PC-9 (cell line): ENCODE measurements at regions not wholly inside any gene's neighbourhood (a gene's known extent, or its start where the extent isn't known, plus 50 kb on each side); places are given as distances from the start of the nearest gene placed in this dataset.

Source experiments
- BruUV-seq: library from RNA; stranded (reverse); fragments of 400-500 nt; replicated peaks from 2 replicates; lab custom pipeline; 2021; lab: Mats Ljungman, UMichigan
- CTCF ChIA-PET: fragments of 300-600 bp; sonication (Branson Sonifier 250); formaldehyde crosslinking; loops from one replicate; lab custom pipeline; 2022; ENCODE audit warnings: antibody characterized with exemption; lab: Charles Lee
- POLR2A ChIA-PET: fragments of 300-600 bp; sonication (Branson Sonifier 250); formaldehyde crosslinking; loops from one replicate; lab custom pipeline; 2022; ENCODE audit warnings: antibody characterized with exemption; ENCODE audit not compliant: unreplicated experiment; lab: Charles Lee
- DNase-seq, 2 experiments: peaks; one replicate each; pipeline versions ENCODE4 v3.0.0 to v3.0.0-alpha.2; 2015 to 2022; ENCODE audit warnings: mixed read lengths in 1 of 2
- H2AFZ ChIP-seq: fragments of 200-600 bp; sonication (generic); 2 replicates; pipeline ENCODE4 v1.8.1; 2017; ENCODE audit warnings: antibody characterized with exemption
- H3F3A ChIP-seq: fragments of 200-600 bp; sonication (generic); 2 replicates; pipeline ENCODE4 v1.8.1; 2017; ENCODE audit warnings: antibody characterized with exemption, mild to moderate bottlenecking, low read depth; ENCODE audit not compliant: insufficient read depth
- H3K27ac ChIP-seq: fragments of 200-600 bp; sonication (generic); 2 replicates; pipeline ENCODE4 v1.6.1; 2016; ENCODE audit warnings: mixed run types
- H3K27me3 ChIP-seq: fragments of 200-600 bp; sonication (generic); 2 replicates; pipeline ENCODE4 v1.6.1; 2016; ENCODE audit warnings: low read depth, mixed run types; ENCODE audit not compliant: insufficient read depth
- H3K36me3 ChIP-seq: fragments of 200-600 bp; sonication (generic); 2 replicates; pipeline ENCODE4 v1.6.1; 2016; ENCODE audit warnings: low read depth, mixed run types
- H3K4me1 ChIP-seq: fragments of 200-600 bp; sonication (generic); replicated peaks from 2 replicates; pipeline ENCODE4 v1.6.1; 2016; ENCODE audit warnings: mixed run types; ENCODE audit not compliant: insufficient read depth
- H3K4me2 ChIP-seq: fragments of 200-600 bp; sonication (generic); 2 replicates; pipeline ENCODE4 v1.6.1; 2017; ENCODE audit warnings: mixed run types
- H3K4me3 ChIP-seq: fragments of 200-600 bp; sonication (generic); 2 replicates; pipeline ENCODE4 v1.6.1; 2016; ENCODE audit warnings: mixed run types
- H3K79me2 ChIP-seq: fragments of 200-600 bp; sonication (generic); 2 replicates; pipeline ENCODE4 v1.6.1; 2017; ENCODE audit warnings: low read depth, mixed run types
- H3K9me2 ChIP-seq: fragments of 200-600 bp; sonication (generic); 2 replicates; pipeline ENCODE4 v1.8.1; 2017; ENCODE audit warnings: mild to moderate bottlenecking; ENCODE audit not compliant: insufficient read depth
- H3K9me3 ChIP-seq: fragments of 200-600 bp; sonication (generic); 2 replicates; pipeline ENCODE4 v1.8.1; 2016; ENCODE audit warnings: low read depth; ENCODE audit not compliant: insufficient read depth
- H4K20me1 ChIP-seq: fragments of 200-600 bp; sonication (generic); 2 replicates; pipeline ENCODE4 v1.8.1; 2017; ENCODE audit not compliant: insufficient read depth
- EZH2 ChIP-seq: fragments of 200-600 bp; sonication (generic); IDR thresholded peaks from 2 replicates; pipeline ENCODE4 v1.8.0; 2017; ENCODE audit warnings: antibody characterized with exemption, low read depth
- intact Hi-C: fragments of 100-400 bp; cut with micrococcal nuclease; formaldehyde crosslinking; loops from one replicate; pipeline ENCODE4 v1.10.0; 2022; ENCODE audit not compliant: unreplicated experiment
- TF ChIP-seq, protein P1 (sequence below): fragments of 200-600 bp; sonication (generic); conservative IDR thresholded peaks from 2 replicates; pipeline ENCODE4 v1.6.1; 2017; ENCODE audit warnings: mixed run types, antibody characterized with exemption, mild to moderate bottlenecking, moderate library complexity

DNA sequence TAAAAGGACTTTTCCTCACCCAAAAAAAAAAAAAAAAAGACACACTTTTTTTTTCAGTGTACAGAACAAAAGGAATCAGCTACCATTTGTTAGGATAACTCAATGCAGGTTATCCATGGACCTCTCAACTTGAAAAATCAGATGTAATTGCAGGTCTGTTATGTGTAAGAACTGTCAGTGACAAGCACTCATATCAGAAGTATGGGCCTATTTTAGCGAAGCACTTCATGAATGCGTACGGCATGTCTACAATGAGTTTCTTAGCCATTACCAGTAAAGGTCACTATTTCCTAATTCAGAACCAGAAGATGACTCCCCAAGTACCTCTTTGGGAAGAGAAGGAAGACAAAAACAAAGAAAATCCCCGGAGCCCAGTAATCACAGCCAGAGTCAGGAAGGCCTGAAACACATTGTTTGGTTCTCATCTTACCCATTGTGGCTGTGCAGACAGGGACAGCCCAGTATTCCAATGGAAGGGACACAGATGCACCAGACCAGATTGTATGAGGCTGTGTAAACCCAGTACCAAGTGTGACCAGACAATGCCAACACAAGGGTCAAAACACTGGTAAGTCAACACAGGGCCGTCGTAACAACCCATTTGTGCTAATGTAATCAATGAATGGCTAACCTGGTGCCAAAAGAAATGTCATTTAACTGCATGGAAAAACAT, 188.0 kb downstream of the PMP22 start:
- Histone ChIP-seq H3K27ac (no peak overlapping the region), H4K20me1 (no peaks in the 10 kb centered on the region), H3K4me1 (no peaks in the 10 kb centered on the region), H3K9me2 (no peaks in the 10 kb centered on the region), H3K79me2 (no peaks in the 10 kb centered on the region), H3K4me2 (no peak overlapping the region), H3F3A (no peaks in the 10 kb centered on the region), H3K36me3 (no peaks in the 10 kb centered on the region), H2AFZ (no peak overlapping the region), H3K4me3 (no peak overlapping the region), H3K9me3 (no peaks in the 10 kb centered on the region), H3K27me3 (peaks cover 9% of the 10 kb centered on the region)
- intact Hi-C loops: no loop called here
- BruUV-seq: no TSS peak
- ChIA-PET POLR2A (no interaction called here), CTCF (interaction anchor here (0.6 kb wide), 1 partner anchor 206 kb away, joined by 11 read pairs; no protein-coding TSS in a partner anchor)
- TF ChIP-seq EZH2: no peak
- TF ChIP-seq, protein P1, sequence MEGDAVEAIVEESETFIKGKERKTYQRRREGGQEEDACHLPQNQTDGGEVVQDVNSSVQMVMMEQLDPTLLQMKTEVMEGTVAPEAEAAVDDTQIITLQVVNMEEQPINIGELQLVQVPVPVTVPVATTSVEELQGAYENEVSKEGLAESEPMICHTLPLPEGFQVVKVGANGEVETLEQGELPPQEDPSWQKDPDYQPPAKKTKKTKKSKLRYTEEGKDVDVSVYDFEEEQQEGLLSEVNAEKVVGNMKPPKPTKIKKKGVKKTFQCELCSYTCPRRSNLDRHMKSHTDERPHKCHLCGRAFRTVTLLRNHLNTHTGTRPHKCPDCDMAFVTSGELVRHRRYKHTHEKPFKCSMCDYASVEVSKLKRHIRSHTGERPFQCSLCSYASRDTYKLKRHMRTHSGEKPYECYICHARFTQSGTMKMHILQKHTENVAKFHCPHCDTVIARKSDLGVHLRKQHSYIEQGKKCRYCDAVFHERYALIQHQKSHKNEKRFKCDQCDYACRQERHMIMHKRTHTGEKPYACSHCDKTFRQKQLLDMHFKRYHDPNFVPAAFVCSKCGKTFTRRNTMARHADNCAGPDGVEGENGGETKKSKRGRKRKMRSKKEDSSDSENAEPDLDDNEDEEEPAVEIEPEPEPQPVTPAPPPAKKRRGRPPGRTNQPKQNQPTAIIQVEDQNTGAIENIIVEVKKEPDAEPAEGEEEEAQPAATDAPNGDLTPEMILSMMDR: no peak
- no peak for DNase-seq

DNA sequence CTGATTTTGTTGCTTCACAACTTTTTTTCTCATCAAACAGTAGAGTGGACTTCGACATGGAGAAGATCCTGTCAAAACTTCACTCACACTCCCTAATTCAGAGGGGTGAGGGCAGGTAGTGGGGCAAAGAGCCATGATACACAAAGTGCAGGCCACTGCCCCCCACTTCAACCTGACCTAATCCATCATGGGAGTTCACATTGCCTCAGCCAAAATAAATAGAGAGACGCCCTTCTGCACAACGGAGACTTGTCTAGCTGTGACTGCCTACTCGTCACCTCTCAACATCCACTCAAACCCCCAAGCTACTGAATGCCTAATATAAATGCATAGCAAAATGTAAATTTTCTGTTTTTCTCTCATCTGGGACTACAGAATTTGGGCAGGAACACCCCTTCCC, 213.2 kb downstream of the PMP22 start:
- no peaks in the 10 kb centered on the region for H3K36me3 ChIP-seq
- intact Hi-C loops: no loop called here
- no peak overlapping the region for H2AFZ ChIP-seq
- BruUV-seq: no TSS peak
- H3F3A ChIP-seq: no peaks in the 10 kb centered on the region
- no peaks in the 10 kb centered on the region; the same call in none of the 2 replicates for H3K27me3 ChIP-seq
- H3K9me2 ChIP-seq: no peaks in the 10 kb centered on the region
- no peak for DNase-seq
- H3K4me3 ChIP-seq: no peak overlapping the region
- TF ChIP-seq, protein P1: no peak
- no peak for TF ChIP-seq EZH2
- H3K4me2 ChIP-seq: no peak overlapping the region
- no peaks in the 10 kb centered on the region for H4K20me1 ChIP-seq
- H3K27ac ChIP-seq: no peak overlapping the region
- ChIA-PET POLR2A (no interaction called here), CTCF (no interaction called here)
- no peaks in the 10 kb centered on the region for H3K9me3 ChIP-seq
- H3K79me2 ChIP-seq: no peaks in the 10 kb centered on the region
- no peaks in the 10 kb centered on the region for H3K4me1 ChIP-seq

DNA sequence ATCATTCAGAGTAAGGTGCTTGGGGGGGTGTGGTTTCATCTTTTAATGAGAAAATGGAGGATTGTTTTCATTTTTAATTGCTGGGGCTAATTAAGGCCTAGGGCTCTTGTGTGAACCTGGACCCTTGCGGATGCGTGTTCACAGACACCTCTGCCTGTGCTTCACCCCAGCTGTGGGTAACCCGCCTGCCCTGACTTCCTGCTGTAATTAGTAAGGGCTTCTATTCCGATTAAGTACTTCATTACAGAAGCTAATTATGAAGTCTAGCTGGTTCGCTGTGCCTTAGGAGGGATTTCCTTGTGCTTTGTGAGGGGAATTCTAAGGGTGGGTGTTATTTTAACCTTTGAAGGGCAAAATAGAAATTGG, 215.3 kb downstream of the PMP22 start:
- Histone ChIP-seq H3K4me3 (no peak overlapping the region), H3F3A (no peaks in the 10 kb centered on the region), H2AFZ (no peak overlapping the region), H3K9me2 (no peaks in the 10 kb centered on the region), H3K9me3 (no peaks in the 10 kb centered on the region), H3K27me3 (no peaks in the 10 kb centered on the region; the same call in 1 of the 2 replicates), H3K36me3 (no peaks in the 10 kb centered on the region), H3K4me2 (no peak overlapping the region), H4K20me1 (no peaks in the 10 kb centered on the region), H3K79me2 (no peaks in the 10 kb centered on the region), H3K4me1 (no peaks in the 10 kb centered on the region), H3K27ac (no peak overlapping the region)
- POLR2A ChIA-PET: no interaction called here
- TF ChIP-seq, protein P1: no peak
- TF ChIP-seq EZH2: no peak
- BruUV-seq: no TSS peak
- intact Hi-C loops: no loop called here
- CTCF ChIA-PET: no interaction called here
- no peak for DNase-seq
